ENCODE measurements at regions not wholly inside any gene's neighbourhood (a gene's known extent, or its start where the extent isn't known, plus 50 kb on each side); places are given as distances from the start of the nearest gene placed in this dataset.
"Not testable (repeated sequence)": the region's sequence is repeated elsewhere in the genome, so short reads cannot be mapped to it uniquely, and the experiment has no call there.

- ATAC-seq: not testable (repeated sequence)
Observed at GRCh38 chr14:71807049-71807448, 125.2 kb upstream of the RGS6 start.

GRCh38 chr14:71810800-71811199 lies 121.4 kb upstream of the RGS6 start:
- intact Hi-C loops (cut with DNase I, micrococcal nuclease); DNase-seq; ATAC-seq: not testable (repeated sequence)

More at GRCh38 chr14:71807049-71807448, 125.2 kb upstream of the RGS6 start:
- intact Hi-C loops (cut with DNase I, micrococcal nuclease); DNase-seq: not testable (repeated sequence)

- DNase-seq (no peak), ATAC-seq (no peak)
- intact Hi-C loops (cut with DNase I, micrococcal nuclease): no loop called here
Observed at GRCh38 chr14:71812693-71813092, 119.5 kb upstream of the RGS6 start.

GRCh38 chr14:71815110-71815509 lies 117.1 kb upstream of the RGS6 start:
- DNase-seq: no peak
- intact Hi-C loops (cut with DNase I, micrococcal nuclease): no loop called here
- no peak for ATAC-seq

DNA sequence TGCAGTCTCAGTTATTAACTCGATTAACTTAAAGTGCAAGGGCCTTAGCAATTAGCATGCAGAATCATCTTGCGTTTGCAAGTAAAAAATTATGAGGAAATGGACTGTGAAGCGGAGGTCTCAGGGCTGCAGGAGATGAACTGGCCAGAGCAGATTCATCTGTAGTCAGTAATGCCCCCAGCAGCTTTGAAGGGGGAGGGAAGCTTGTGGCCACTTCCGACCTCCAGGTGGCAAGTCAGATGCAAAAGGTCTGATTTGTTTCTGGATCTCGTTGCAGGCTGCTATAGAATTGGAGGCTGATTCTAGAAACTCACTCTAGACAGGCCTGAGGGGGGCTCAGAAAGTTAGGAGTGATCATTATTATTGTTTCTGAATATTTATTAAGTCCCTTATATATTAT lies 107.4 kb upstream of the RGS6 start:
- DNase-seq: no peak
- intact Hi-C loops (cut with DNase I, micrococcal nuclease): no loop called here
- ATAC-seq: no peak

- ATAC-seq (peak; percentile 99), DNase-seq (peak in 1 of 2 donors; percentile 40)
- intact Hi-C loops (cut with DNase I, micrococcal nuclease): no loop called here
Observed at GRCh38 chr14:71833476-71833875, 98.8 kb upstream of the RGS6 start.

- intact Hi-C loops (cut with DNase I, micrococcal nuclease): no loop called here
- ATAC-seq: no peak
Observed at GRCh38 chr14:71834284-71835204, 97.7 kb upstream of the RGS6 start.

GRCh38 chr14:71852181-71852580 lies 80.0 kb upstream of the RGS6 start:
- intact Hi-C loops (cut with DNase I, micrococcal nuclease): no loop called here
- no peak for DNase-seq
- ATAC-seq: no peak

More at GRCh38 chr14:71834284-71835204, 97.7 kb upstream of the RGS6 start:
- DNase-seq: no peak

GRCh38 chr14:71855399-71856036 lies 76.7 kb upstream of the RGS6 start:
- peak; percentile 33 to 84 for DNase-seq
- intact Hi-C loops (cut with DNase I, micrococcal nuclease): no loop called here
- ATAC-seq: peak; percentile 74

GRCh38 chr14:71856199-71856919 lies 75.9 kb upstream of the RGS6 start:
- DNase-seq (no peak), ATAC-seq (no peak)
- intact Hi-C loops (cut with DNase I, micrococcal nuclease): no loop called here

GRCh38 chr14:71863049-71863448 lies 69.2 kb upstream of the RGS6 start:
- ATAC-seq: no peak
- DNase-seq: no peak
- intact Hi-C loops (cut with DNase I, micrococcal nuclease): no loop called here

GRCh38 chr14:71863766-71864165 lies 68.5 kb upstream of the RGS6 start:
- intact Hi-C loops (cut with DNase I, micrococcal nuclease): no loop called here
- no peak for DNase-seq
- no peak for ATAC-seq
